Stimulated activated naive CD4-positive, alpha-beta T cell (primary cell): ENCODE measurements at regions not wholly inside any gene's neighbourhood (a gene's known extent, or its start where the extent isn't known, plus 50 kb on each side); places are given as distances from the start of the nearest gene placed in this dataset.
"Not testable (repeated sequence)": the region's sequence is repeated elsewhere in the genome, so short reads cannot be mapped to it uniquely, and the experiment has no call there.

Experiments
- DNase-seq, 6 experiments: peaks; one replicate each; lab custom pipeline; 2025; lab: John Stamatoyannopoulos, UW

DNA sequence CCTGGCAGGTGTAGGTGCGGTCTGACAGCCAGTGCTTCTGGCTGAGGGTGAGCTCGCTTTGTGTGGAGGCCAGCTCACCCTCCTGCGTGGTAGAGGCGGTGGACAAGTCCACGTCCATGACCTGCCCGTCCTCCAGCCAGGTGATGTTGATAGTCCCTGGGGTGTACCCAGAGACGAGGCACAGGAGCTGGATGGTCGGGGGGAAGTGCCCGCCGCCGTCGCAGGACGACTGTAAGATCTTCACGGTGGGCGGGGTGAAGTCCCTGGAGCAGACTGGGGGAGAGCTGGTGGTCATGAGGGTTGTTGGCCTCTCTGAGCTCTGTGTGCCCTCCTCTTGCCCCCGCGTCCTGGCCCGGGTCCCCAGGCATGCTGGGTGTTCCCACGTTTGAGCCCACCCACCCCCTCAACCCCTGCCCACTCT lies 74.6 kb downstream of the TMEM121 start:
- no peak for DNase-seq

DNA sequence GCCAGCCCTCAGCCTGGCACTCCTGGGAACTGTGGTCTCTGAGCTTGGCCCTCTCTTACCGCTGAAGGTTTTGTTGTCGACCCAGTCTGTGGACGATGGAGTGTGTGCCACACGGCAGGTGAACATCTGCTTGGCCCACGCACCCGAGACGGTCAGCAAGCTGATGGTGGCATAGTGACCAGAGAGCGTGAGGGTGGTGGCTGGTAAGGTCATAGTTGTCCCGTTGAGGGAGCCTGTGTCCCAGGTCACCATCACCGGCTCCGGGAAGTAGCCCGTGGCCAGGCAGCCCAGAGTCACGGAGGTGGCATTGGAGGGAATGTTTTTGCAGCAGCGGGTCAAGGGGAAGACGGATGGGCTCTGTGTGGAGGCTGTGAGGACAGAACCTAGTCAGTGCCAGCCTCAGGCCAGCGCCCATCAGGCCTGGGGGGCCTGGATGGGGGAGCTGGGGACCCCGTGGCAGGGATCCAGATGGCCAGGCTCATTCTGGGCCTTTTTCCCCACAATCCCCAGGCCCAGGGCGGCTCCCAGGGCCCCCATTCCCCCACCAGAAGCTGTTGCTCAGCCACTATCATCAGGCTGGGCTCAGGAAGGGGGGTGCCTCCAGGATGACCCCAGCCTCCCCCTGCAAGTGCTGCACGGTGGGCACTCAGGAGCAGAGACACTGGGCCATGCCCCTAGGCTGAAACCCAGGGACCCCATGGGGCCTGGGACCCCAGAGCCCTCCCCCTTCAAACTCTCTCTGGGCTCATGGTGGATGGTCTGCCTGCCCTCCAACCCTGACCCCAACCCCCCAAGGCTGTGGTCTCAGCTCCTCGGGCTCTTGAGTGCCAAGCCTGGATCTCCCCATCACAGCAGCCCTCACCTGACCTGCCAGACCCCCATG lies 75.2 kb downstream of the TMEM121 start:
- no peak for DNase-seq

DNA sequence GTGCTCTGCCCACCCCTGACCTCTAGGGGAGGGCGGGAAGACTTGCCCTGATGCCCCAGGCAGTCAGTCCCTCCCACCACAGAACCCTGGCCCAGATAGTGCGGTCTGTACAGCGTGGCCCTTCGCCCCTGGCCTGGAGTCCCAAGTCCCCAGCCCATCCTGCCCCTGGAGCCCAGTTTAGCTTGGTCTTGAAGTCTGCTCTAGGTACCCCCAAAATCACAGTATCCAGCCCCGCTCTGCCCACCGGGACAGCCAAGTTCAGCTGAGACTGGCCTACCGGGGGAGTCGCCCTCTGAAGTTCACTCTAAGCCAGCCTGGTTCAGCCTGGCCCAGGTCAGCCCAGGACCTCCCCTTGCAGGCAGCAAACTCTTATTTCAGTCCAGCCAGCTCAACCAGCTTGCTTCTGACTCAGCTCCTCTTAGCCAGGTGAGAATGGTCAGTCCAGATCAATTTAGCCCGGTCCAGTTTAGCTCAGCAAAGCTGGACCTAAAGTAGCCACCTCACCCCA lies 75.9 kb downstream of the TMEM121 start:
- no peak for DNase-seq

GRCh38 chr14:105602799-105603793 lies 76.7 kb downstream of the TMEM121 start:
- DNase-seq: no peak

GRCh38 chr14:105604531-105605463 lies 78.4 kb downstream of the TMEM121 start:
- DNase-seq: not testable (repeated sequence)

DNA sequence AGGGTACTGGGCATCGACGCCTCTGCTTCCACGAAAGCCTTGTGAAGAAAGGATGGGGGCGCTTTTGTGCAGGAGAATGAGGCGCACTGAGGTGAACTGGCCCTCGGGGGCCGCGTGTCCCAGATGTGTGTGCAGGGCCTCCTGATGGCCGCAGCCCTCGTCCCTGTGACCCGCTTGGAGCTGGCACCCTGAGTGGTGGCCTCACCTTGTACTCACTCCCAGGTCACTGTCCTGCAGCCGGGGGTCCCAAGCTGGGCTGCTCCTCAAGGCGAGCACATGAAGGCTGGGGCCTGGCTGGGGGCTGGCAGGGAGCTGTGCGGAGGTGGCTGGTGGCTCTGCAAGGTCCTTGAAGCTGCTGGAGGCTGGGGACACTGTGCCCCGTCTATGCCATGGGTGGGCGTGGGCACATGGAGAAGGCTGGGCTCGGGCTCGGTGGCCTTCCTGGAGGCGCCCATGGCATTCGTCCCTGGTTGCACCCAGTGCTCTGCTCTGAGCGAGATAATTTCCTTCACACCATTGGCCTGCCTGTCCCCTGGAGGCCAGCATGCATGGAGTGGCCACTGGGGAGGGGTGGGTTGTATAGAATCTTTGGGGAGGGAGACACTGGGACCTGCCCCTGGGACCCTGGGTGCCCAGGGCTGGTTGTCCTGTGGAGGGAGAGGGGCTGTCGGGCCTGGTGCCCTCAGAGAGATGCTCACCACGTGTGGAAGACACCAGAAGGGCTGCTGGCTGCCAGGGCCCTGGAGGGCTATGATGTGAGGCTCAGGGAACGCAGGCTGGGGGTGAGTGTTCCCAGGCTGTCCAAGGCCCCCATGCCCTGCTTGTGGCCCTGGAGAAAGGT lies 79.3 kb downstream of the TMEM121 start:
- no peak for DNase-seq

- not testable (repeated sequence) for DNase-seq
Measured at GRCh38 chr14:105606305-105606975, 80.1 kb downstream of the TMEM121 start.

DNA sequence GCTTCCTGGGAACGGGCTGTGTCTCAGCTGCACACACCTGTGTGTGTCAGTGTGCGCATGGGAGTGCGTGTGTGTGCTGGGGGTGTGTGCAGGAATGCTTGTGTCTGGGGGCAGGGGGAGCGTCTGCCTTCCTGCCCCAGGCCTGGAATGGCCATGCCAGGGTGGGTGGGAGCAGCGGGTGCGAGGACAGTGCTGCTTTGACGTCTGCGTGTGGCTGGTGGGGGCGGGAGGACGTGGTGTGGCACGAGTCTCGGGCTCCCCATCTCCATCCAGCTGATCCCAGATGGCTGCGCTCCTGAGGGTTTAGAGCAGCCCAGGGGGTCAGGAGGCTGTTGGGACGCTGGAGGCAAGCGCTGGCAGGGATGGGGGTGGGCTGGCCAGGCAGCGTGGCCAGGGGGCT lies 80.6 kb downstream of the TMEM121 start:
- DNase-seq: not testable (repeated sequence)

GRCh38 chr14:105614987-105615386 lies 88.6 kb downstream of the TMEM121 start:
- DNase-seq: not testable (repeated sequence)

GRCh38 chr14:105615986-105616801 lies 89.8 kb downstream of the TMEM121 start:
- not testable (repeated sequence) for DNase-seq

DNA sequence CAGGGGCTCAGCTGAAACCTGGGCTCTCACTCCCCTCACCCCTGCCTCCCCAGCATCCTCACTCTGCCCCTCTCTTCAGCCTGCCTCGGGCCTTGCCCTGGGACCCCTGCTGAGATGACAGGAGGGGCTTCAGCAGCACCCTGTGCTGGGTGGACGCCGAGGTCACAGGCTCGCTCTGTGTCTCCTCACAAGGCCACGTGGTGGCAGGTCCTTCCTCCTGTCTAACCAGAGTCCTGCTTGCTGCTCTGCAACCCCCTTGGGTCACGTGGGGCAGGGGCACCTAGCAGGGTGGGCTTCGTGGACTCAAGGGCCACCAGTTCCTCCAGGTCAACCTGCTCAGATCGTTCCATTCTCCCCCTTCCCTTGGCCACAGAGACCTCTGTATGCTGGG lies 90.4 kb downstream of the TMEM121 start:
- no peak for DNase-seq

GRCh38 chr14:105617201-105617777 lies 90.9 kb downstream of the TMEM121 start:
- no peak for DNase-seq

DNA sequence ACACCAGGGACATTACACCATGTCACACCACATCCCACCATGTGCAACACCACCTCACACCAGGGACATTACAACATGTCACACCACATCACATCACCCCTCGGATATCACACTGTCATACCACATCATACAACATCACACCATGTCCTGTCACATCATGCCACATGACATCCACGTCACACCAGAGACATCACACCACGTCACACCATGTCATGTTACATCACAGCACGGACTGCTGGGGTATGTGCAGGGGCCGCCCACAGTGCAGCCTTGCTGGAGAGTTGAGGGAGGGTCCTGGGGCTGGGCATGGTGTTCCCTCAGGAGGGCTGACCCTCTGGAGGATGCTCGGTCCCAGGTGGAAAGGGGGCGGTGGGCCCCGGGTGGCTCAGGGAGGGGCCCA lies 91.4 kb downstream of the TMEM121 start:
- DNase-seq: not testable (repeated sequence)

- DNase-seq: not testable (repeated sequence)
Measured at GRCh38 chr14:105619324-105619723, 92.9 kb downstream of the TMEM121 start.

DNA sequence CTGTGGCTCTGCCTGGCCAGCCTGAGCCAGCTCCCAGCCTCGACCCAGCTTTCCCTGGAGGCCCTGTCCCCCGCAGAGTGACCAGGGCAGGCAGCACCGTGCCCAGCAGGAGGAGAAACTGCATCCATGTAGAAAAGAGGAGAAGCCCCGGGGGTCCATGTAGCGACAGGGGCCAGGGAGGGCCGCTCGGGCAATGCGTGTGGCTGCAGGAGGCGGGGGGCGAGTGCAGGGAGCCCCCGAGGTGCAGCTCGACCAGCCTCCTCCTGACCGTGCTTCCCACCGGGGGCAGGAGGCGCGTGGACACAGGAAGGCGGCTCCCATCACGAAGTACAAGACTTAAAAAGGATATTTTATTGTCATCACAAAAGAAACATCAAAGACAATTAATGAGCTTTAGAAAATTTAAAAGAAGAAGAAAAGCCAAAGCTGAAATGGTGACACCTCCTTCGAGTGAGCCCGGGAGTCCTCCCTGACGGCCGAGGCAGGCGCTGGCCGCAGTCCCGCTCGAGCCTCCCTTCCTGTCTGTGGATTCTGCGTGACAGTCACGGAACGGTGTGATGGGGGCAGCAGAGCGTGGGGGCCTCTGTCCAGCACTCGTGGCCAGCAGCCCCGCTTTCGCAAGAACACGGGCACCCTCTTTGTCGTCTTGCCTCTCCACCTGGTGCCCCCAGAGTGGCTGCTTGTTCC lies 93.9 kb downstream of the TMEM121 start:
- not testable (repeated sequence) for DNase-seq

- not testable (repeated sequence) for DNase-seq
Measured at GRCh38 chr14:105620865-105621471, 94.6 kb downstream of the TMEM121 start.
